ENCODE measurements at regions not wholly inside any gene's neighbourhood (a gene's known extent, or its start where the extent isn't known, plus 50 kb on each side); places are given as distances from the start of the nearest gene placed in this dataset.

GRCh38 chr2:147382322-147382948 is 462.4 kb upstream of the ACVR2A start:
- H2AFZ ChIP-seq (ENCODE audit: low read depth, low read length, poor library complexity, severe bottlenecking) = no peak overlapping the region
- H3K79me2 ChIP-seq (ENCODE audit: insufficient read depth, low read length) = no peaks in the 10 kb centered on the region
- H3K4me3 ChIP-seq (replicated peaks in 1 of 2; ENCODE audit: low read depth in 1 of 2, low read length in 2 of 2) = no peak overlapping the region
- no peaks in the 10 kb centered on the region for H3K36me3 ChIP-seq (ENCODE audit: control insufficient read depth in 1 of 2, insufficient read depth in 2 of 2, low read length in 2 of 2)
- CTCF ChIA-PET = no interaction called here
- no peak overlapping the region for H3K27ac ChIP-seq (ENCODE audit: low read depth, low read length)
- DNase-seq (ENCODE audit: low read depth, low spot score) (no peak), ATAC-seq (no peak)
- H4K20me1 ChIP-seq (ENCODE audit: insufficient read depth) = no peaks in the 10 kb centered on the region
- H3K9me3 ChIP-seq (ENCODE audit: control insufficient read depth in 1 of 2, insufficient read depth in 1 of 2, low read depth in 1 of 2, low read length in 2 of 2) = no peaks in the 10 kb centered on the region
- H3K4me1 ChIP-seq (ENCODE audit: control insufficient read depth in 1 of 2, insufficient read depth in 2 of 2, low read length in 2 of 2) = no peaks in the 10 kb centered on the region
- intact Hi-C loops (cut with micrococcal nuclease) = no loop called here
- no peak overlapping the region for H3K4me2 ChIP-seq (ENCODE audit: low read length)
- H3K9ac ChIP-seq (ENCODE audit: low read length) = no peak overlapping the region
- no TSS peak for BruUV-seq (replicated peaks)
- H3K27me3 ChIP-seq (ENCODE audit: insufficient read depth, low read length) = no peaks in the 10 kb centered on the region
- no peaks in the 10 kb centered on the region for H3K9me2 ChIP-seq (ENCODE audit: insufficient read depth)
- TF ChIP-seq ZFX (IDR thresholded peaks at IDR 0.05) (no peak), SIN3A (IDR thresholded peaks at IDR 0.05; ENCODE audit: low read depth) (no peak), JUND (IDR thresholded peaks at IDR 0.05) (no peak), SRF (IDR thresholded peaks at IDR 0.05; ENCODE audit: low read depth) (no peak), REST (IDR thresholded peaks at IDR 0.05; ENCODE audit: low read depth) (no peak), MAX (IDR thresholded peaks at IDR 0.05) (no peak), ZBTB33 (IDR thresholded peaks at IDR 0.05; ENCODE audit: extremely low read depth, insufficient replicate concordance, low read length) (no peak)
- POLR2A ChIA-PET = no interaction called here
- RAD21 ChIA-PET (ENCODE audit: low non-redundant PET in 1 of 2, low total read pairs in 2 of 2, uncharacterized antibody in 2 of 2, unreplicated experiment in 2 of 2) = no interaction called here
